ENCODE measurements at regions not wholly inside any gene's neighbourhood (a gene's known extent, or its start where the extent isn't known, plus 50 kb on each side); places are given as distances from the start of the nearest gene placed in this dataset.

GRCh38 chr9:118222375-118222774 lies 518.2 kb downstream of the TLR4 start:
- no peak for DNase-seq (ENCODE audit: low read depth)
- TF ChIP-seq MYC (IDR thresholded peaks at IDR 0.05; ENCODE audit: low read depth, low read length), result no peak
- no peak for TF ChIP-seq POLR2A (IDR thresholded peaks at IDR 0.05; ENCODE audit: extremely low read depth, insufficient read length)
- no peak for TF ChIP-seq MAX (IDR thresholded peaks at IDR 0.05; ENCODE audit: low read depth, low read length)
- no peak for TF ChIP-seq CTCF (IDR thresholded peaks at IDR 0.05; ENCODE audit: low read depth, low read length)
- H3K4me3 ChIP-seq (ENCODE audit: low read depth, low read length), result no peak overlapping the region

DNA sequence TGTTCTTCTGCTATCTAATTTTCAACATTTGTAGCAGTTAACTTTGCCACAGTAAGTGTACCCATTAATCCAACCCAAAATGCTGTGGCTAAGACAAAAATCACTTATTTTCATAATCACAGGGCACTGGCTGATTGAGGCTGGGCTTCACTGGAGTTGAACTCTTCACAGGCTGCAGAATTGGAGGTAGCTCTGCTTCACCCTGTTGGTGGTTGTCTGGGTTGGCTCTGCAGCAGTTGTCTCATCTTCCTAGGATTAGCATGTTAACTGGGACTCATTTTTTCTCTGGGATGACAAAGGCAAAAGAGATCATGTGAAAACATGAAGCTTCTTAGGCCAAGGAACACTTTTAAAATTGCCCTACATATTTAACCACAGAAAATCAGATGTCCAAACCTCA lies 518.9 kb downstream of the TLR4 start:
- no peak for TF ChIP-seq MYC (IDR thresholded peaks at IDR 0.05; ENCODE audit: low read depth, low read length)
- no peak for TF ChIP-seq CTCF (IDR thresholded peaks at IDR 0.05; ENCODE audit: low read depth, low read length)
- TF ChIP-seq POLR2A (IDR thresholded peaks at IDR 0.05; ENCODE audit: extremely low read depth, insufficient read length), result no peak
- no peak for TF ChIP-seq MAX (IDR thresholded peaks at IDR 0.05; ENCODE audit: low read depth, low read length)
- no peak for DNase-seq (ENCODE audit: low read depth)
- no peak overlapping the region for H3K4me3 ChIP-seq (ENCODE audit: low read depth, low read length)

DNA sequence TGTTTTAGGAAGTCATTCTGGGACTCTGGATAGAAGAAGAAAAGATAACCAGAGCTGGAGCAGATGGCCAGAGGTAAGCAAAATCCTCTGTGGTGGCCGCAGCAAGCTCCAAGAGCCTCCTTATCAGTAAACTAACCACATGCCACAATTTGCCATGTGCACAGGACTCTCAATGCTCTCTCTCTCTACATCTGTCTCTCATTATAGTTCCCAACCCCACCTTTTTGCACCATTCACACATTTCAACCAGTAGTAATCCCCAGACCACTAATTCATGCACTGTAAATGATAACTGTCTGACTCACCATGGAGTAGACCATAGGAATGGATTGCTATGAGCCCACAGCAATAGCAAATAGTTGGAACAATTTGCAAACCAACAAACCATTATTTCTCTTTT lies 526.1 kb downstream of the TLR4 start:
- no peak overlapping the region for H3K4me3 ChIP-seq (ENCODE audit: low read depth, low read length)
- TF ChIP-seq MYC (IDR thresholded peaks at IDR 0.05; ENCODE audit: low read depth, low read length), result no peak
- no peak for TF ChIP-seq MAX (IDR thresholded peaks at IDR 0.05; ENCODE audit: low read depth, low read length)
- TF ChIP-seq CTCF (IDR thresholded peaks at IDR 0.05; ENCODE audit: low read depth, low read length), result no peak
- no peak for TF ChIP-seq POLR2A (IDR thresholded peaks at IDR 0.05; ENCODE audit: extremely low read depth, insufficient read length)
- no peak for DNase-seq (ENCODE audit: low read depth)

- H3K4me3 ChIP-seq (ENCODE audit: low read depth, low read length), result no peak overlapping the region
- DNase-seq (ENCODE audit: low read depth), result no peak
- no peak for TF ChIP-seq POLR2A (IDR thresholded peaks at IDR 0.05; ENCODE audit: extremely low read depth, insufficient read length)
- no peak for TF ChIP-seq MAX (IDR thresholded peaks at IDR 0.05; ENCODE audit: low read depth, low read length)
- no peak for TF ChIP-seq CTCF (IDR thresholded peaks at IDR 0.05; ENCODE audit: low read depth, low read length)
- TF ChIP-seq MYC (IDR thresholded peaks at IDR 0.05; ENCODE audit: low read depth, low read length), result no peak
Measured at GRCh38 chr9:118236625-118237024, 532.4 kb downstream of the TLR4 start.

- no peak for TF ChIP-seq CTCF (IDR thresholded peaks at IDR 0.05; ENCODE audit: low read depth, low read length)
- no peak for DNase-seq (ENCODE audit: low read depth)
Measured at GRCh38 chr9:118238139-118238538, 533.9 kb downstream of the TLR4 start.

DNA sequence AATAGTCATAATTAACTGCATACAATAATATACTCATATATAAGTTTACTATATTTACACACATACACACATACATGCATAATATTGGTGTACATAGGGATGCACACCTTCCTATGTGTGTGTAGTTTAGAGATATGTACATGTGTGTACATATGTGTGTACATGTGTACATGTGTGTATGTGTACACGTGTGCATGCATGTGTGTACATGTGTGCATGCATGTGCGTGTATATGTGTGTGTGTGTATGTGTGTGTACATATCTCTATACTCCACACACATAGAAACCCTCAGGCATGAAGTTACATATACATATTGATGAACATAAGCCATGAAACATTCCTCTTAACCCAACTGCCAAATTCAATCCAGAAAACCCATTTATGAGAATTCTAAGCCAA lies 547.8 kb downstream of the TLR4 start:
- DNase-seq (ENCODE audit: low read depth), result no peak
- TF ChIP-seq MAX (IDR thresholded peaks at IDR 0.05; ENCODE audit: low read depth, low read length), result no peak
- H3K4me3 ChIP-seq (ENCODE audit: low read depth, low read length), result no peak overlapping the region

More at GRCh38 chr9:118238139-118238538, 533.9 kb downstream of the TLR4 start:
- H3K4me3 ChIP-seq (ENCODE audit: low read depth, low read length), result no peak overlapping the region
